ENCODE measurements at regions not wholly inside any gene's neighbourhood (a gene's known extent, or its start where the extent isn't known, plus 50 kb on each side); places are given as distances from the start of the nearest gene placed in this dataset.

GRCh38 chr1:212226467-212226866 is 58.7 kb upstream of the PPP2R5A start:
- DNase-seq, result no peak

GRCh38 chr1:212228076-212228475 is 57.1 kb upstream of the PPP2R5A start:
- no peak for DNase-seq

GRCh38 chr1:212228591-212229119 is 56.6 kb upstream of the PPP2R5A start:
- DNase-seq, result peak; percentile 34

- DNase-seq, result no peak
Observed at GRCh38 chr1:212229654-212230053, 55.6 kb upstream of the PPP2R5A start.

- DNase-seq, result no peak
Observed at GRCh38 chr1:212230329-212230728, 54.9 kb upstream of the PPP2R5A start.

- DNase-seq, result no peak
Observed at GRCh38 chr1:212231372-212231771, 53.8 kb upstream of the PPP2R5A start.

- no peak for DNase-seq
Observed at GRCh38 chr1:212232090-212232489, 53.1 kb upstream of the PPP2R5A start.

GRCh38 chr1:212233321-212233720 is 51.9 kb upstream of the PPP2R5A start:
- no peak for DNase-seq

GRCh38 chr1:212234431-212235395 is 50.5 kb upstream of the PPP2R5A start:
- no peak for DNase-seq
